Body of pancreas (tissue), 4 donors: ENCODE measurements at regions not wholly inside any gene's neighbourhood (a gene's known extent, or its start where the extent isn't known, plus 50 kb on each side); places are given as distances from the start of the nearest gene placed in this dataset.

Source experiments
- POLR2A ChIP-seq, 3 donors: fragments of 450-650 bp; IDR thresholded peaks; one replicate each; pipeline ENCODE4 v1.6.1; 2016; ENCODE audit warnings: antibody characterized with exemption in 3 of 3, mild to moderate bottlenecking in 2 of 3
- TF ChIP-seq, protein P1 (sequence below), 7 experiments: fragments of 450-650 bp in 4 of 7; fragments of 200-600 bp in 3 of 7; sonication (generic) in 3 of 7; IDR thresholded peaks; one replicate each; pipeline ENCODE4 v1.5.1; 2016 to 2019; ENCODE audit warnings: antibody characterized with exemption in 7 of 7

DNA sequence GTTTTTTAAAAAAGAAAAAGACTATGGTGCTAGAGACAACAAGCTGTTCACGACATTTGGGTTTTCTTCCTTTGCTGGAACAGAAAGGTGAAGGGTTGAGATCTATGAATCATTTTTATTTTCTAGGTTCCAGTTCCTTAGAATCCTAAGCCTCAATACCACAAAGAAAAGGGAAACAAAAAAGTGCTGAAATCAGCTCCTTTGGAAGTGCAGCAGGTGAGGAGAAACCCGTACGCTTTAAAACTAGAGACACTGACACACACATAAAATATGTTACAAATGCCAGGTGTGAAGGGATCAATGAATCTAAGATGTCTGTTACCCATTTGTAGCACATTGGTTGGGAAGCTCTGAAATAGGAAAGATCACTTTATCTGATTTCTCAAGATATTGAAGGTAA is 125.2 kb downstream of the AREG start:
- TF ChIP-seq, protein P1, sequence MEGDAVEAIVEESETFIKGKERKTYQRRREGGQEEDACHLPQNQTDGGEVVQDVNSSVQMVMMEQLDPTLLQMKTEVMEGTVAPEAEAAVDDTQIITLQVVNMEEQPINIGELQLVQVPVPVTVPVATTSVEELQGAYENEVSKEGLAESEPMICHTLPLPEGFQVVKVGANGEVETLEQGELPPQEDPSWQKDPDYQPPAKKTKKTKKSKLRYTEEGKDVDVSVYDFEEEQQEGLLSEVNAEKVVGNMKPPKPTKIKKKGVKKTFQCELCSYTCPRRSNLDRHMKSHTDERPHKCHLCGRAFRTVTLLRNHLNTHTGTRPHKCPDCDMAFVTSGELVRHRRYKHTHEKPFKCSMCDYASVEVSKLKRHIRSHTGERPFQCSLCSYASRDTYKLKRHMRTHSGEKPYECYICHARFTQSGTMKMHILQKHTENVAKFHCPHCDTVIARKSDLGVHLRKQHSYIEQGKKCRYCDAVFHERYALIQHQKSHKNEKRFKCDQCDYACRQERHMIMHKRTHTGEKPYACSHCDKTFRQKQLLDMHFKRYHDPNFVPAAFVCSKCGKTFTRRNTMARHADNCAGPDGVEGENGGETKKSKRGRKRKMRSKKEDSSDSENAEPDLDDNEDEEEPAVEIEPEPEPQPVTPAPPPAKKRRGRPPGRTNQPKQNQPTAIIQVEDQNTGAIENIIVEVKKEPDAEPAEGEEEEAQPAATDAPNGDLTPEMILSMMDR (IDR thresholded peaks at IDR 0.05) = no peak
- TF ChIP-seq POLR2A (IDR thresholded peaks at IDR 0.05) = no peak
